Medulla oblongata (tissue), 1 donor: ENCODE measurements at regions not wholly inside any gene's neighbourhood (a gene's known extent, or its start where the extent isn't known, plus 50 kb on each side); places are given as distances from the start of the nearest gene placed in this dataset.

ENCODE experiments used
- DNase-seq: peaks from one replicate; pipeline ENCODE4 v3.0.0-alpha.2; 2015; ENCODE audit errors: extremely low spot score

DNA sequence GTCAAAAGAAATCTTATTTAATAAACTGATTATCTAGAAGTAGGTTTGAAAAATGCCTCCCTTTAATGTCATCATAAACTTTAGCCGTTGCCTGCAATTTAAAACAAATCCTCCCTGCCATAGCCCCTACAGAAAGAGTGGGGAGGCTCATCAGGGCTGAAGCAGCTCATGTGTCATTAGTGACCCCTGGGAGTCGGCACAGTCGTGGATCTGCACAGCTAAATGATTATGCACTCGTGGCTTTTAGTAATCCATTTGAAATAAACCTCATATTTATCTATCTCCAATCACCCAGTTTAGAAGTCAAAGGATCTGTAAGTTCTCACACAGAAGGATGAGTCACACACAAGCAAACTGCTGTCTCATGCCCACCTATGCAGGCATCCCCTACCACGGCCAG lies 277.3 kb downstream of the SS18 start:
- DNase-seq: no peak

DNA sequence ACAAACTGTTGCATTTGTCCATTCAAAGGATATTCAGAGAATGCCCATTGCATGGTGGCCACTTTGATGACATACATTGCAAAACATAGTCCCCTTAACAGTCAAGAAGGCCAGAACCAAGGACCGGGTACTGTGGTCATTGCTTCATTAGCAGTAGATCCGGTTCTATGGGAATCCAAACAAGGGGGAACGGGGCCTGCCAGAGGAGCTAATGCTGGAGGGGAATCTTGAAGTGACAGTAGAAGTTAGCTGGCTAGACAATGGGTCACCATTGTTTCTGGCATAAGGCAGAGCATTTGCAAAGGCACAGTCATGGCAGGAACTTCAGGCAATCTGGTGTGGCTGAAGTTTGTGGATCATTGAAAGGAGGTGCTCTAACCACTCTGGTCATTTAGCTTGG lies 279.7 kb downstream of the SS18 start:
- no peak for DNase-seq

DNA sequence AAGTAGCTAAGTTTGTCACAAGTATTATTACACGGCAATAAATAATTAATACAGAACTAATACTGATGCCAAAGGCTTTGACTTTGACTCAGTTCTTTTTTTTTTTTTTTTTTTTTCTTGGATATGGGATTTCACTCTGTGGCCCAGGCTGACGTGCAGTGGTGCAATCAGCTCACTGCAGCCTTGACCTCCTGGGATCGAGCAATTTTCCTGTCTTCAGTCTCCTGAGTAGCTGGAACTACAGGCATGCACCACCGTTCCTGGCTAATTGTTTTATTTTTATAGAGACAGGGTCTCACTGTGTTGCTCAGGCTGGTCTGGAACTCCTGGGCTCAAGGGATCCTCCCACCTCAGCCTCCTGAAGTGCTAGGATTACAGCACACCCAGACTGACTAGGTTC lies 284.5 kb downstream of the SS18 start:
- DNase-seq: no peak

DNA sequence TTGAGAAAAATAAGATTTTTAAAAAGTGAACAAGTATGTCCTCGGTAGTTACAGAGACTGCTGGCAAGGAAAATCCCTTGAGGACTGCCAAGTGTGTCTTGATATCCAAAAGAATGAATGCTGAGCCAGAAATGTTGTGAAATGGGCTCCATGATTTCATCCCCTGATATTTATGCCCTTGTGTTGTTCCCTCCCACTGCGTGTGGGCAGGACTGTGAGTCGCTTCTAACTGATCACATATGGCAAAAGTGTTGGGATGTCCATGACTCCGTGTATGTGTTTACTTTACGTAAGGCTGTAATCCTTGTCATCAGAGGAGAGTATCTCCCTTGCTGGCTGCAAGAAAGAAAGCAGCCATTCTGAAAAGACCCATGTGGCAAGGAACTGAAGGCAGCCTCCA lies 285.1 kb downstream of the SS18 start:
- DNase-seq: no peak

DNA sequence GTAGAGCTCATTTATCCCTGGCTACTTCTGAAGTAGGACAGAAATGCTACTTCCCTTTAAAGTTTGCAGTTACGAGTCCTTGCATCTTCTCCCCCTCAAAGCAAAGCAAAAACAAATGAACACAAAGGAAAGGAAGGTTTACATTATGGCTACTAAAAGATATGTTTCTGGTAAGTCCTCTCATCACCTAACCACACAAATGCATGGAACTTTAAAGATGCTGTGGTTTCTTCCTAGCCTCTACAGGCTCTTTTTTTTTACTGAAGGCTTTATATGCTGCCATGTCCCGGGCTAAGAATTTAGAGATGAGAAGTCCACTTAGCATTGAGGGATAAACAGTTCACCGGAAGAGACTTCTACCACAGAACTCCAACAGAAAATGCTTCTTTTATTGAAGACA lies 291.2 kb downstream of the SS18 start:
- no peak for DNase-seq

DNA sequence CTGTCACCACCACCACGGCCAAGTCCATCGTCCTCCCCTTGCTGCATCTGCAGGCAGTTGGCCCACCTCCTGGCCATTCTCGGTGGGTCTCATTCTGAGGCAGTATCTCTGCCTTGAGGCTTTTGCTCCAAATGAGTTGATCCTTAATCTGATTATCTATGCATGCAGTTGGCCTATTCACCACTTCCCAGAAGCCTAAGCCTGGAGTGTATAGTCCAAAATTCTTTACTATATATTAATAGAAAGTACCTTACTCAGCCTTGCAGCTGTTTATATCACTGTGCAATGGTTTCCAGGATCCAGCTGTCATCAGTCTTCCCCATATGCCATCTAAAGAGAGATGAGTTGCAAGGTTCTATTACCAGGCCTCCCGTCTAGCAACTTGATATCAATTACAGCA lies 292.4 kb downstream of the SS18 start:
- no peak for DNase-seq

DNA sequence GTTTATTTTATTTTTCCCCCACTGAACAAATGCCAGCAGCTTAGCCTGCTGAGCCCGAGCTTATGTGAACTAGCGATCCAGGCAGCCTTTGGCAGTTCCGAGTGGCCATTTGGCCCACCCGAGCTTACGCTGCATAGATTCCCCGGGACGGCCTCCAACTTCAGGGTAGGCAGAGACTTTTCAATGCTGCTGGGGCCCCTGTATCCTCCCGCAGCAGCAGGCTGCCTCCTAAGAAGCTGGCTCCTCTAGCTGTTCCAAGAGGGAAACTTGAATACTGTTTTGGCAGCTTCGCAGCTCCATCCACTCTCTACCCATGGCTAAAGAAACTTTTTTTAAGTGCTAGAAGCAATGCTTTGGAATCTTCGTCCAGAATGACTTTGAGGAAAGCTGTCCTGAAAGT lies 295.2 kb downstream of the SS18 start:
- DNase-seq: peak; percentile 54

DNA sequence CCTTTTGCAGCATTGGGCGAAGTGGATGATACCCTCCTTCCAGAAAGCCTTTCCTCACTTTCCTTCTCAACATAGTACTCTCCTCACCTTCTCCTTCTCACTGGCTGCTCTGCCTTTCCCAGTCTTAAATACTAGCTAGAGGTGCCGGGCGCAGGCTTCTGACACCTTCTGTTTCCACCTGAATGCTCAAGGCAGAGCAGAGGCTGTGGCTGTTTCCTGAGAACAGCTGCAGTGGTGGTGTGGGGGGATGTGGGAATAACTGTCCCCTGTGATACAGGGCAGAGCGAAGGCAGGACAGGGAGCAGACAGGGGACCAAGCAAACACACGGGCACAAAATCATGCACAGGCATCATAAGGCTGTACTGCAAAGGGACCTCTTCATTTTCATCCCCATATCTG lies 303.1 kb downstream of the SS18 start:
- no peak for DNase-seq

DNA sequence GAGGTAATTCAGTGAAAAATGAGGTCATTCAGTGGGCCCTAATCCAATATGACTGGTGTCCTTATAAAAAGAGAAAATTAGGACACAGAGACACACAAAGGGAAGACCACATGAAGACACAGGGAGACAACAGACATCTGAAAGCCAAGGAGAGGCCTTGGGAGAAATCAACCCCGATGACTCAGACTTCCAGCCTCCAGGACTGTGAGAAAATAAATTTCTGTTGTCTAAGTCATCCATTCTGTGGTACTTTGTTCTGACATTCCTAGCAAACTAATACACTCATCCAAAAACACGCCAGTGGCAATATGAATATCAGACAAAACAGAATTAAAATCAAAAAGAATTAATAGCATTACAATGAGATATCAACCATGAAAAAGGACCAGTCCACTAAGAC lies 303.7 kb downstream of the SS18 start:
- DNase-seq: no peak

DNA sequence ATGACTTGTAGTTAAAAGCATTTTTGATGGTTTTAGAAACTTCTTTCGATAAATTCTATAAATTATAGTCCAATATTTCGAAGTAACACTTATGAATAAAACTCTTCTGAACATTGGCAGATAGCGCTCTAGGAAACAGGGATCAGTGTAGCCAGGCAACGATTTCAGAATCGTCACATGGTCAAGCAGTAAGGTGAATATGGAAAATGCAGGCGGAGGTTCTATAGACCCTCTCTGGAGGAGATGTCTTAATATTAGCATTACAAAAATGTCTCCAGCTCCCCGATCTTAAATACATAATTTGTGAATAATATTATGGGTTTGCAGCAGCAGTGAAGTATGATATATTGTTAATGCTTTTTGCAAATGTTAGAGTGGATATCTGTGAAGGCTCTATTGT lies 310.3 kb downstream of the SS18 start:
- no peak for DNase-seq

DNA sequence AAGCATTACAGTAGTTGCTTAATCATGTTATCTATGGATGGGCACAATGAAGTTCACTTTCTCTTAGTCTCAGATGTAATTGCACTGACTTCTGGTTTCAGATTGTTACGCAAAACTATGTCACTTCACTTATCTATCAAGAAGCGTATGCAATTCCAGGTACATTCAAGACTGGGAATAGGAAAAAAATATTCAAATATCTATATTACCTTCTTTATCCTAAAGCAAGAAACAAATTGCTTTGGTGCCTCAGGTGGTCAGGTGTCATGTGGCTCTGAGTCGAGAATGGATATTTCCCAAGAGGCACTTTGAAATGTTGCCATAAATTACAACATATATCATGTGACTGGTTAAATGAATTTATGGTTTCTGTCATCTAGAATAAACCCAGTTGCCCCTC lies 318.6 kb downstream of the SS18 start:
- no peak for DNase-seq

DNA sequence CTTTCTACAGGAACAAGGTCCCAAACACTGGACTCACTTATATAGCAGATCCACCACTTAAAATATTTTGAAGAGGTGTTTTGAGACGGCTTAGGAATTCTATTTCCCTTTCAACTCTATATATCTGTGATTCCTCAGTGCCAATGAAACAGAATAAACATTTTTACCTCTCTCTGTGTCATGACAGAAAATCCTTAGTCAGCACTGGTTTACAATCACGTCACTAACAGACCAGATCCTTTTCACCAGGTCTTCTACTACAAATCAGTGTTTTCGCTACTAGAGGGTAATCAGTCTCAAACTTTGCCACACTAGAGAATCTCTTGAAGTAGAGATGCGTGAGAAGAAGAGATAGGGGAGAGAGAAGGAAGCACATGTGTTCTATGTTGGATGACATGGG lies 325.6 kb downstream of the SS18 start:
- no peak for DNase-seq

DNA sequence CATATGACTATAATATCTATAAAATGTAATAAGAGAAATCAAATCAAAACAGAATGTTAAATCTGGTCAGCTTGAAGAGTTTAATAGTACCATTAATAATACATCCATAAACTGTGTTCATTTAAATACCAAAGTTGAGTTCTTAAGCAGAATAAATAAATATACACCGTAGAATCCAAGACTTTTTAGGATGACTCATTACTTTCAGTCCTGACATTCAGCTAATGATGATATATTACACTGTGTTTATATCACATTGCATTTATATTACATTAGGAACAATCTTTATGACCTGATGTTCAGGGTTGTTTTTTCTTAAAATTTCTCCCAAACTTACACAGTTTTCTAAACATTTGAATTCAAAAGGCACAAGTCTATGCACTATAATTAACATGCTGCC lies 331.3 kb downstream of the SS18 start:
- no peak for DNase-seq

DNA sequence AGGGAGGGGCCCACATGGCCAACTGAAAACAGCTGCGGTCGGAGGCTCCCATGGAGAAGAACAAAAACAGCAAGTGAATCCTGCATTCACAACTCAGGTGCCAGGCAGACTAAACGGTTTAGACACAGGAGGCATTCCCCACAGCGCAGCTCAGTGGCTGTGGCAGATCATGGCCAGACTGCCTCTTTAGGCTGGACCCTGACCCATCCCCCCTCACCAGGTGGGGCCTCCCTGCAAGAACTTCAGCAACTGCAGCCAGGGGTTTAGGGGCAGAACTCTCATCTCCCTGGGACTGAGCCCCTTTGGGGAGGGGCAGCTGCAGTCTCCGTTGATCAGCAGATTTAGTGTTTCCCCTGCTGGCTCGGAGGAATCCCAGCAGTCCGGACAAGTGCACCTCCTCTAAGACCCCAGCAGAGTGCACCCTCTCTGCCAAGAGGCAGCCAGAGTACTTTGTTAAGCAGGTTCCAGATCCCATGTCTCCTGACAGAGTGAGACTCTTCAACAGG lies 346.7 kb downstream of the SS18 start:
- DNase-seq: no peak

DNA sequence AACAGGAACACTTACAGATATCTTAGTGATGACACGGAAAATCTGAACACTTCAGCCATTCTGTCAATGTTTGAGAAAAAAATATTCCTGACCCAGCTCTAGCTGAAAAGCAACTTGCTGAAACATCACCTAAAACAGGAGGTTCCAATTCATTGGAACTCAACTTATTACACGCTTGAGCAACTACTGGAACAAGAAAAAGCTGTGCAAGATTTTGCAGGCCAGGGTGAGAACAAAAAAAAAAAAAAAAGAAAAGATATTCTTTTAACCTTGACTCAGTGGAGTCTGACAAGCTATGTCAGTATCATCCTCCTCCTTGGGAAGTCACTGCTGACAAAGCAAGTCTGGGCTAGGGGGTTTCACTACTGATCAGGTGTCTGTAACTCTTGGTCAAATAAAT lies 351.0 kb downstream of the SS18 start:
- no peak for DNase-seq

DNA sequence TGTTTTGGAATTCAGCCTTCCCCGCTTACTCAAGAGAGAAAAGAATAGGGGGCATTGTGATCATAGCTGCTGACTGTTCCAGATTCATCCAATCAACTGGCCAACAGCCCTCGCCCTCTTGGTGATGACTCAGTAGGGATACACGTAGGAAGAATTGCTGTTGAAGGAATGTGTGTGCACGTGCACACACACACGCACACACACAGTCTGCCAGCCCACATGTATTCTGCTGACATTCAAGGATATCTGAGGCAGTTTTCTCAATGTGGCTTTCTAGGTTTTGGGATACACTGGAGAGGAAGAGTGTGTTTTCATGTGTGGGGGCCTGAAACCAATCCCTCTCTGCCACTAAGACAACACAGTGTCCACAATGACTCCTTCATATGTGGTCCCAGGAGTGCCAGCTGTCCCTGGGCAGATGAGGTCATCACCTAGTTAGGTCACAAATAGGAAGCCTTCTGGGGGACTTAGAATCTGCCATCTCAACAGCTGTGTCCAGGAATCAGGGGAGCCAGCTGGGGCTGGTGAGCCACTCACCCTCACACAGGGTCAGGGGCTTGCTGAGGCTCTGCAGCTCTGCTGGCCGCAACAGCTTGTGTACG lies 352.6 kb downstream of the SS18 start:
- peak; percentile 63 for DNase-seq

DNA sequence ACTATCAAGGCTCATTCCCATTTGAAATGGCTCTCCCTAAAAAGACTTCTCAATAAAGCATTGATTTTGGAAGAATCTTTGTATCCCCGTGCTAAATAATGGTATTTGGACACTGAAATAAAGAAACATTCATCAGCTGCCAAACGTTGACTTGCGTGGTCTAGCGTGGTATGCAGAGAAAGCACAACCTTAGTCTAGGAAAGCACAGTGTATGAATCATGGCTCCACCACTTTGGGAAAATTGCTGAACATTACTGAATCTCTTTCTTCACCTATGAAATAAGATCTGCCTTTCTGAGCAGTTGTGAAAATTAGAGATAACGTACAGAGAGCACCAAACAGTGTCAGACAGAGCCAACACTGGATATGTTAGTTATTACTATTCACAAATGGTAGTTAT lies 353.9 kb downstream of the SS18 start:
- DNase-seq: no peak

DNA sequence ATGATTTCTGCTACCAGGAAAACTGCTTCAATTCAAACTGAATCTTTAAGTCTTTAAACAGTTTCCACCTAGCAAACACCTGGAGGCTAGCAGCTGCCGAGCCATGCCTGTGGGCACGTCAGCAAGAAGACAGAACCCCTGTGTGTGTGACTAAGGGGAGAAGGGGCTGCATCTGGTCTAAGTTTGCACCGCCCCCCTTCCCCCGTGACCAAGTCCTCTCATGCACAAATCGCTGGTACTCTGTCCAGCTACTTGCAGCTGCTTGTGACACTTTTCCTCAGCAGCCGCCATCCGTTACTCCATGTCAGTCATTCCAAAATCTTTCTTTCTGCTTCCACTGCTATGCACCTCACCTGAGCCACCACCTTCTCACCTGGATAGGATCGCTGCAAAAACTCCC lies 355.0 kb downstream of the SS18 start:
- no peak for DNase-seq

DNA sequence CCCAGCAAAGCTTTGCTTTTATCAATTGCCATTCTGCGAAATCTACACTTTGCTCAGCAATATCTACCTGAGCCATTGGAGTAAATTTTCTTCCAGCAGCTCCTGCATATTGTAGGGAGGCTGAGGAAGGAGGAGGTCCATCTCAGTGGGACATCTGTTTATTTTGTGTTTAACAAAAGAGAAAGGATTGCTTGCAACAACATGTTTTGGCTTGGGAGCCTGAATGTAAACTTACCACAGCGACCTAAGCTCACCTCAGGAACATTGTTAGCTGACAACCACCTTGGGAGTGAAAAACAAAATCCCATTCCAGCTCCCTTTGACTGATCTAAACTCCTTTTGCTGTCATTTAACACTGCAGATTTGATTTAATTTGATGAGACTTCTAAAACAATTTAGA lies 356.1 kb downstream of the SS18 start:
- no peak for DNase-seq

DNA sequence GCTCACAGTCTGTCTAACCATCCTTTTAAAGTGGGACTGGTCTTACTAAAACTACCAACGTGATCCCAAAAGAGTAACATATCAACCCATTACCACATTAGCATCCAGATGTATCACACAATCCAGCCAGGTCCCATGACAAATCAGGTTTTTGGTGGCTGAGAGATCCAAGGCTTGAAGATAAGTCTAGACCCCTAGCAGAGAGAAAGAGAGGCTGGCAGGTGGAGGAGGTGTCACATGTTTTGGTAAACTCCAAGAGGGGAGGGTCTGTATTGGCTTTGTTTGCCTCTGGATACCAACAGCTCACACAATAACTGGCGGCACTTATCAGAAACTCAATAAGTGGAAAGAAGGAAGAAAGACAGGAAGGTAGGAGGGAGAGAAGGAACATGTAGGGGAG lies 357.6 kb downstream of the SS18 start:
- no peak for DNase-seq

DNA sequence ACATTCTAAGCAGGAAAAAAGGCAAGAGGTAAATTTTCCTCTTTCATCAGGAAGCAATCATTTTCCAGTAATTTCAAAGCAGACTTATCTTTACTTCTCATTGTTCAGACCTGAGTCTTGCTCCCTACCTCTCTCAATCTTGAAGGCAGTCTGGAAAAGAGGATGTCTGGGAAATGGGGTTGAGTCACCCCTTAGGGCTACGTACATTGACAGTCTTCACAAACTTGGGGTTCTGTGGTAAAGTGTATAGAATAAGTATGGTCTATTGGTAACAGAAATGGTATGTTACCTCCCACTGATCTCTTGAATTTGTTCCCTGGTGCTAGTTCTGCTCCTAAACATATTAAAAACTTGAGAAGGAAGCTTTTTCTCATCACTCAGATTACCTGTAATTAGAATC lies 361.3 kb downstream of the SS18 start:
- no peak for DNase-seq

DNA sequence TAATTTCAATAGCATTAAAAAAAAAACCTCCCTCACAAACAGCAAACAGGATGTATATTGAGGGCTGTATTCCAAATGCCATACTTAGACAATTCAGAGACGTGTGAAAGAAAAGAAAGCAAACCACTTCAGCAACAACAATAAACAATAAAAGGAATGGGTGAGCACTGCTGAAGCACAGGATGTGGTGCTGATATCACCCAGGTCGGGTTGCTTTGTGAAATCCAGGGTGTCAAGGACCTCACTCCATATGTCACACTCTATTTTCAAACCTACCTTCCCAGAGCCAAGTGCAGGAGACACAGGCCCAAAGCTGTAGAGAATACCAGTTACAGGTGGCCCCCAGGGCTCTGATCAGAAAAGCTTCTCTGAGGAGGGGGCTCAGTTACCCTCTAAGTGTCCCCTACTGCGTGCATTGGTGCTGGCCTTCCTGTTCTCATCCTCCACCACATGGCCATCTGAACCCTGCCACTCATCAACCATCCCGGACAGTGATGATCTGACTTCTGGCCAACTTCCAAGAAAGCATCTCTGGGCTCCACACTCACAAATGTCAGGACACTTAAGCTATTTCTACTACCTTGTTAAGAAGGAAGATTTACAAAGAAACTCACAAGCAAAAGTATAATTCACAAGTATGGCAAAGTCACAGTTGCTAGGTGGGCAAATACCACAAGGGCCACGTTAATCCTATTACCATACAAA lies 363.0 kb downstream of the SS18 start:
- DNase-seq: no peak

DNA sequence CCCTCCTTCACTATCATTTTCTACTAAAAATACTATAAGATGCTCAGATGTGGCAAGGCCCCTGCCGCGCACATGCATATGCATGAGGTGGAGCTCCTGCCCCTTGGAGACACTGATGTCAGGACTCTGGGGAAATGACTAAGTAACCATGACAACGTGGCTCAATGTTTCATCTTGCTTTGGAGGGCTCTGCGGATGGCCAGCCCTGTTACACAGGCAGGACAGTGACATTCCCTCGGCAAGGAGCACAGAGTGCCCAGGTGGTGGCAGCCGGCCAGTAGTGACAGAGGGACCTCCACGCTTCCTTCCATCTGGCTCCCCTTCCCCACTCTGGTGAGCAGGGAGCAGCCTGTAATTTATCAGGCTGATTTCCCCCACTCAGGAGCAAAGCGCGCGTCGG lies 364.1 kb downstream of the SS18 start:
- no peak for DNase-seq

DNA sequence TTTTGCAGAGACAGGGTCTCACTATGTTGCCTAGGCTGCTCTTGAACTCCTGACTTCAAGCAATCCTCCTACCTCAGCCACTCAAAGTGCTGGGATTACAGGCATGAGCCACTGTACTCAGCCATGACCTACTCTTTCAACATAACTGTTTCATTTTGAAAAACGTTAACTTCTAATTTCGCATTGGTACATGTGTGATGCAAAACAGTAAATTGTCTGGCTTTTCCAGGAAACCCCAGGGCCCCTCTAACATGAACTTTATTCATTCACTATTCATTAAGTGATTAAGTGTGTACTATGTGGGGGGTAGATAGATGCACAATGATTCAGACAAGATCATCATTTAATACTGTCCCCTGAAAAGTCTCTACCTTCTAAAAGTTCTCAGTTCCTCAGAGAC lies 364.9 kb downstream of the SS18 start:
- DNase-seq: no peak
